AG20443 (cell line): ENCODE measurements at regions not wholly inside any gene's neighbourhood (a gene's known extent, or its start where the extent isn't known, plus 50 kb on each side); places are given as distances from the start of the nearest gene placed in this dataset.

Experiments
- DNase-seq: peaks from one replicate; pipeline ENCODE4 v3.0.0; 2012; ENCODE audit warnings: low spot score, mixed read lengths

DNA sequence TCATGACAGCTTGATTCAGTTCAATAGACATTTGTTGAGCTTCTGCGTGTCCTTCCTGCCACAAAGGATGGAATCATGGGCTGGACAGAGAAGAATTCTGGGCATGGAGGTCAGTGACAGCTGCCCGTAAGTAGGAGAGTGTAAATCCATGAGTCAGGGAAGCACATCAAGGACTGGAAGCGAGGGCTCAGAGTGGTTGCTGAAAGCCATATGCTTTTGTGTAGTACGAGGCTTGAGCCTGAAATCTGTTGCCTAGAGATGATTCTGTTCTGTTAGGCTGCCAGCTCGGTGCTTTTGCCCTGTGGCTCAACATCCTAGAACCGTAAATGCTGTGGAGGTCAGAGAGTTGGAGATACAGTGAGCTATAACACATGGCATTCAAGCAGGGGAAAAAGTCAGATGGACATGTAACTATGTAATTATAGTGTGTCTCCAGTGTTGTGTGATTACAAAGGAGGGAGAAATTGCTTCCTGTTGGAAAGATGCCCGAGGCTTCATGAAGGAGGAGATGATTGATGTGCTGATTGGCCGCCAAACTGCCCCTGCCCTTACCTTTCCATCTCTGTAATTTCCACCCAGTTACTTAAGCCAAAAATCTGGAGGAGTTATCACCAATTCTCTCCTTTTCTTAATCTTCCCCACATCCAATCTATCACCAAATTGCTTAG, 92.8 kb upstream of the CACNA1E start:
- no peak for DNase-seq

DNA sequence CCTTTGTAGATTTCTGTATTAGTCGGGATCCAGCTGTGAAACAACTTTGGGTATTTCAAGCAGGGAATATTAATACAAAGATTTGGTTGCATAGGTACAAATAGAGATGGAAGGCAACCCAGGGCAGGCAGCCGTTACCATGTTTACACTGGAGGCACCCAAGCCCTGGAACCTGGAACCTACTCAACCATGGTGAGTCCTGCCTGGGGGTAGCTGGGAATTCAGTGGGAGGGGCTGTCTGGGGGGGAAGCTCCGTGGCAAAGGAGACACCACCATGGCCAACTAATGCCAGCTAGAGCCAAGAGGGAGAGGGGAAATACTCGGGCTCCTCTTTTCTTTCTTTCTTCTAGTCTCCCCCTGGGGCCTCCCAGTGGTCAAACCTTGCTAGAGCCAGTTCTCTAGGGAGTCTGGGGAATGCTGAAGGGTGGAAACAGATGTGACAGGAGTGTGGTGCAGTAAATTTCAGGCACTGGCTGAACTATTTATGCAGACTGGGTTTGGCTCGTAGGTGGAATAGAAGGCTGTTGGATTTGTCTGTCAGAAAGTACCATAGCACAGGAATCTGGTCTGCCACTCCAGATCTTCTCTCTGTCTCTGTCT, 91.9 kb upstream of the CACNA1E start:
- no peak for DNase-seq

DNA sequence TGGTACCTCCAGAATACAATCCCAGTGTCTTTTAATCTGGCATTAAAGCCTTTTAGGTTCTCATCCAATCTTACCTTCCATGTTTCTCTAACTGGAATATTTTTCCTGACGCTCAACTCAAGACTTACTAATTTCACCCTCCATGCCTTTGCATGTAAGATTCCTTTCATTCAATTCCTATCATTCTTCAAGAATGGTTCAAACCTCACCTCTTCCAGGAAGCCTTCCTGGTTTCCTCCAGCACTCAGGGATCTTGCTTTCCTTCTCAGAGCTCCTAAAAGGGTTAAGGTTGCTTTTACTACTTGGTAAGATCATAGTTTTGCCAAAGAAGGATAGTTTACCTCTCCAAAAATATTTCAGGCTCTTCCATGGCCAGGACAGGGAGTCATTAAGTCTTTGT, 91.2 kb upstream of the CACNA1E start:
- DNase-seq = no peak

DNA sequence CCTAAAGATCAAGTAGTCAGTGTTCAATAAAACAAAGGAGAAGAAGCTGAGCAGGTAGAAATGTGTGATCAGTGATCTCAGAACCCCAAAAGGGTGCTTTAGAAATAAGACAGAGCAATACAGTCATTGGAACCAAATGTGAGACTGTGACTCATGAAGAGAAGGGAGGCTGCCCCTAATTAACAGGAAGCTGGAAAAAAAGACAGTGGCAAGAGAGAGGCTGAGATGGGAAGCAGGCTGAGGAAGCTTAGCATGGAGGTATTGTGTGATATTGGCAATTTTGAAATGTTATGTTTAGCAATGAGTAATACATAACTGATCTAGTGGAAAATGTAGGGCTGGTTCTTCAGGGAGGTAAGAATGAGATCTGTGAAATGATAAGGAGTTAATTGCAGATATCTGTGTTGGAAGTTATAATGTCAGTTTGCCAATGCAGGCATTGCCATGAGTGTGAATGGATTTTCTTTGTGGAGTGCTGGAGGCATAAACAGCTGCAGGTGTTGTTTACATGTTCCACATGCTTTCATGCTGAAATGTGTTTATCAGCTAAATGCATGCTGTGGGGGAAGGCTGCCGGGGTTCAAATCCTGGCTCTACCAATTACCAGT, 90.6 kb upstream of the CACNA1E start:
- DNase-seq = no peak

DNA sequence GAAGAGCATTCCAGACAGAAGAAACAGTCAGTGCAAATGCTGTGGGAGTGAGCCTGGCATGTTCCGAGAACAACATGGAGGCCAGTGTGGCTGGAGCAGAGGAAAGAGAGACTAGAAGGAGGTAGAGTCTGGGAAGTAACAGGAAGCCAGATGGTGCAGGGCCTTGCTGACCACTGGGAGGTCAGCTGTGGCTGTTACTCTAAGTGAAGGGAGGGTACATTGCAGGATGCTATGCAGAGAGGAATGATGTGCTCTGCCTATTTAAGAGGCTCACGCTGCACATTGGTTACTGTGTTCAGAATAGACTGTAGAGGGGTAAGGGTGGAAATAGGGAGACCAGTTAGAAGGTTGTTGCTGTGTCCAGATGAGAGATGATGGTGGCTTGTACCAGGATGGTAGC, 88.6 kb upstream of the CACNA1E start:
- no peak for DNase-seq

DNA sequence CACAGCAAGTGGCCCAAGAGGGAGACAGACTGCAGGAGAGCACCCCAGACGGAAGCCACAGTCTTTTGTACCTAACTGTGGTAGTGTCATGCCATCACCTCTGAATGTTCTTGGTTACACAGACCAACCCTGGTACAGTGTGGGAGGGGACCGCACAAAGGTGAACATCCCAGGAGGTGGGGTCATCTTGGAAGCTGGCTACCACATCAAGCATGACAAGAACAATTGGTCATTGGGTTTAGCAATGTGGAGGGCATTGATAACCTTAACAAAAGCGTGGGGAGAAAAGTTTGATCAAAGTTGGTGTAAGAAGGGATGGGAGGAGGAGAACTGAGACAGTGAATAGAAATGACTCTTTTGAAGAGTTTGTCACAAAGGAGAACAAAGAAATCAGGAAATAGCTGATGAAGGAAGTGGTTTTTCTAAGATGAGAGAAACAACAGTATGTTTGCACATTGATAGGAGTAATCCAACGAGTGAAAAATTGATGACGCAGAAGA, 87.1 kb upstream of the CACNA1E start:
- no peak for DNase-seq

DNA sequence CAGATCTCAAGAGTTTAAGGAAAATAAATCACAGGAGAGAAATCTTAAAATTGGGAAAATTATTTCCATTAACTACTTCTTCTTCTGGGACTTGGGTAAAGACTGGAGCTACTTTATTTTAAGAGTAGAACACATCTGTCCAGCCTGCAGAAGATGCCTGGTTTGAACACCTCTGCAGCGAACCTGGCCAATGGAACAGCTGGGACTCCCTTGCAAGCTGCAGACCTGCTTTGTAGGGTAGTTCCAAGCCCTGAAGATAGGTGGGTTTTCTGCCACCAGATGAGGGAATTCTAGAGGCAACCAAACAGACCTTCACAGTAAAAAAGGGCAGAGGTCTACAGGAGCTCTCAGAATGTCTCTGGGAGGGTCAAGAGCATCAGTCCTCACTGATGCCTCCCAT, 86.5 kb upstream of the CACNA1E start:
- DNase-seq = no peak

DNA sequence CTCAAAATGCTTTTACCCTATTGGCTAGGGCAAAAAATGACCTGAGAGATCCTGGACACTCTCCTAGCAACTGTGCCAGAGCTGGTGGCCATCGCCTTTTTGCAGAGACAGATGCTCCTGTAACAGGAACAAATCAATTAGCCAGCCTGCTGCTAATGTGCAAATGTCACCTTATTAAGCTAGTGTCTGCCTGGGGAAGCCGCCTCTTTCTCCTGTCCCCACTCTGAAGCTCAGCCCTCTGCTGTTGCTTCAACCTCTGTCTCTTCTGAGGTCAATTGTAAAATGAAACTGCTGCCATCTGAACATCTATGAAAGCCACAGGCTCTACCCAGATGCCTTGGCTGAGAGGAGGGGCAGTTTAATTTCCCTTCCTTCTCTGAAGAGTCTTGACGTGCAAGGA, 85.5 kb upstream of the CACNA1E start:
- DNase-seq = no peak

DNA sequence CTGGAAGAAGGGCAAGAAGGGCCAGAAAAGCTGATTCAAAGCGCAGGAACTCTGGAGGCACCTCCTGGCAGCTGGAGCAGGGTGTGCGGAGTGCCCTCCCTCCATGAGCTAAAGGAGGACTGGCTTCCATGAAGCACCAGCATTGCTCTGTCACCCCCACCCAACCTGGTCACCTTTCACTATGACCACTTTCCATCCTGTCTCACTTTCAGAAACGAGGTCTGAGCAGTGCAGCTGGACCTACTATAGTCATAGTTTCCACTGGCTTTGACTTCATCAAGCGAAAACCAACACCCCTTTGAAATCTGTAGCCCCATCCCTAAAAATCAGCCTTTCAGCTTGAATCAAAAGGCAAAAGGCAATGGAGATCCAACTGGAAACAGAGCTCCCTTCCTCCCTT, 84.8 kb upstream of the CACNA1E start:
- no peak for DNase-seq

DNA sequence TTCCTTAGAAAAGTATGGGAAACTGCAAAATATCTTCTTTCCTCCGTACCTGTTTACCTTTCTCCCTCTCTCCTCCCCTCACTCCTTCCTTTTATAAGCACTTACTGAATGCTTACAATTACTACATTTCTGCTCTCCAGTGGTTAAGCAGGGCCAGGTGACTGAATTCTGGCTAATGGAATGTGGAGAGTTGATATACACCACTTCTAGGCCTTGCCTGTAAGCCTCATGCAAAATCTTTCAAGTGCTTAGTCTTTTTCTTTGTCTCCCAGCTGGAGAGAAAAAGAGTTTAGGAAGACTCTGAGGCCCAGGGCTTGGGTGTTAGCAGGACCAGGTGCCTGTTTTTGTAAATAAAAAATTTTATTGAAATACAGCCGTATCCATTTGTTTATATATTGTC, 77.7 kb upstream of the CACNA1E start:
- no peak for DNase-seq

DNA sequence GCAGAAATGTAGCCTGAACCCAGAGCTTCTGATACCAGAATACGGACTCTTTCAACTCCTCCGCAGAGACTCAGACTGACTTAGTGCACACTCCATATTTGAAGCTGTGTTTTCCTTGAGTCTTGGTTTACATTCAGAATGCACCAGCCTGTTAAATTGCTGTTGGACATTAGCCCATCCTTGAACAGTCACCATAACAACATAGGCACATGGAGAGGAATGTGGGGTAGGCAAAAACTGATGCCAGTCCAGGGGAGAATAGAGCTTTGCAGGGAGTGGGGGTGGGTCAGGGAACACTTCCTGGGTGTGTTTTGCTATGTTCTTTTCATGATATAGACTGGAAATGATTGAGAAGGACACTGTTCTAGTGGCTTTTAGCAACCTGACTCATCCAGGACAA, 76.3 kb upstream of the CACNA1E start:
- DNase-seq = no peak

DNA sequence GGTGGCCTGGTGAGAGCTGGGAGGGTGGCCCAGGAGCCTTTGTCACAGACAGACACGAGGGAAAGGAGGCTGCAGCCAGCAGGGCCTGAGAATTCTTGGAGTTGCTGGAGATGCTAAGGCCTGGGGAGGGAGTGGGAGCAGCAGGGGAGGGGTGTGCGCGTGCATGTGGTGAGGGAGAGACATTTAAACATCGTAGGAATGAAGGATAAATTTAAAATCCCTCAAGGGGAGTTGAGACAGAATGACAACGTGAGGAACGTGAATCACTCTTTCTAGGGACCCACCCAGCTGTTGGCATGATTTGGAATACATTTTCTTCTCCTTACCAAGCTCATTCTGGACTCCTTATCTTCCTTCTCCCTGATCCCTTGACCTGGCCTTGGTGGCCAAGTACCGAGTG, 73.3 kb upstream of the CACNA1E start:
- no peak for DNase-seq

DNA sequence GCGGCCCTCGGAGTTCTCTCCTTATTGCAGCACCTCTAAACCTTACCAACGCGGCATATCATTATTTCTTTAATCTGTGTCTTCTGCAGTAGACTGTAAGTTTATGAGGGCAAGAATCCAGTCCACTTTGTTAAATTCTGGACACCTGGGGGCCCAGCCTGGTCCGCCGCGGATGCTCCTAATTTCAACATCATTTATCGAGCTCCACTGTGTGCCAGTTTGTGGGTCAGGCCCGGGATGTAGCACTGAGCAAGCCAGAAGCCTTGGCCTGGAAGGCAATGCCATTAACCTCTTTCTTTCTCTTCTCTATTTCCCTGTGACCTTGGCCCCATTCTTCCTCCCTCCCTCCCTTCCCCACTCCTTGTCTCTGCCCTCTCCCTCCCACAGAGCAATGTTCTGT, 70.6 kb upstream of the CACNA1E start:
- no peak for DNase-seq

DNA sequence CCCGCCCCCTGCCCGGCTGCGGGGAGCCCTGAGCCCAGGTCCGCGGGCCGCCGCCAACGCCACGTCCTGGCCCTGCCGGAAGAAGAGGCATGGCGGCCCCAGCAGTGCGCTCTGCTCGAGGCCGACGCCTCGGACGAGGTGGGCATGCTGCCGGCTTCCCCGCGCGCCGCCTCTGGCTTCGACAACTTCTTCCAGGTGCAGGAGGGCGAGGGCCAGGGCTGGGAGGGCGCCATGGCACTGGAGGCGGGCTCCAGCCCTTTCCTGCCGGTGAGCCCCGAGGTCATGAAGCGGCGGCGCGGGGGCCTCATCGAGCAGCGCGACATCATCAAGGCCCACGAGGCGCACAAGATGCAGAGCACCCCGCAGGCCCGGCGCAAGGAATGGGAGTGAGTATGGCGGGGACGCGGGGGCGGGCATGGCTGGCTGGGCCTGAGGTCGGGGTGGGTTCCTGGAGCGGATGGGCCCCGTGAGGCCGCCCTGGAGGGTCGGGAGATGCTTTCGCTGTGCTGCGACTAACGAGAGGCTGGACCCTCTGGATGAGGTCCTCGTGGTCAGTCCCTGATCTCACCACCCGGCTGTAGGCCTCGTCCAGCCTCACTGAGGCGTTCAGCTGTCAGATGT, 70.0 kb upstream of the CACNA1E start:
- DNase-seq = no peak

DNA sequence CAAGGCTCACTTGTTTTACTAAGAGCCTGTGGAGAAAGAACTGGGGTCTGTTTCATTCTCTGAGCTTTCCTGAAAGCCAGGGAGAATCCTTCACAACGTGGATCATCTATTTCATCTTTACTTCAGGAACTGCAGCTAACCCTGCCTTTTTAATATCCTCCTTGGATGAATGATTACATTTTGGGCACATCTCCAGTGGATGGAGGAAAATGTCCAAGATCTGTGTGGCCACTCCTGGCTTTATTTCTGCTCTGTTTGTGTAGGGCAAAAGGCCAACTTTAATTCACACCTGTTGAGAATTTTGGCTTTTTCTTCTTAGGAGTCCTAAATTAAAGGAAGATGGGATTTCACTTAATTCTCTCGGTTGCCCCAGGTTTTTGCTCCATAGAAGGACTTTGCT, 69.5 kb upstream of the CACNA1E start:
- DNase-seq = no peak

DNA sequence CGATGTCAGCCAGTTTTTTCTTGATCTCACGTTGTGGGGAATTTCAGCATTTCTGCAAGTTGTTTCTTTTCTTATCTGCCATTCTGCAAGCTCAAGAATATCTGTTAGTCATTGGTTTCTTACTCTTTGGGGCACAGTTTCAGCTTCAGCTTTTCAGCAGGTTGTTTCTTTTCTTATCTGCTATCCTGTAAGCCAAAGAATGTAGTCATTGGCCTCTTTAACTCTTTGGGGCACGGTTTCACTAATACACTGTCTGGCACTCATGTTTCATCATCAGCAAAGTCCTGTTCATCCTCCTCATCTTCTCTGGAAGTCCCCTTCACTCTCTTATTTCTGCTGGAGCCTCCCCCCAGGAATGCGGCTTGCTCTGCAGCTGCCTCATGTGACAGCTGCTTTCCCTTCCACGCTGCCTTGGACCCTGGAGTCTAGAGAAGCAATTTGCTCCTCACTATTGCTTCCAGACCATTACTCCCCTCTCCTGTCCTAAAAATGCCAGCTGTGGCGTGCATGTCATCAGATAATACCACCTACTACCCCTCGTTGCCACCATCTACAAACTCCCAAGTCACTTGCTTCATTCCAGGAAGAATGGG, 67.0 kb upstream of the CACNA1E start:
- no peak for DNase-seq

DNA sequence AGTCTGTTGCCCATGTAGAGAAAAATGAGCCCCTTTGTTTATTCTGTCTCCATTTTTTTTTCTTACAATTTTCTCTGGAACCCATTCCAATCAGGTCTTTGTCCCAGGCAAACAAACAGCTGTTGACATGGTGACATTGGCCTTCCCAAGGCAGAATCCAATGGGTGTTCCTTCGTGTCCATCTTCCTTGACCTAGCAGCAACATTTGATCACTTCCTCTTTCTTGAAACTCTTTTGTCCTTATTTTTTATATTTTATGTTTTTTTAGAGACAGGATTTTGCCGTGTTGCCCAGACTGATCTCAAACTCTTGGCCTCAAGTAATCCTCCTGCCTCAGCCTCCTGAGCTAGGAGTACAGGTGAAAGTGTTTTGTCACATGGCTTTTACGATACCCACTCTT, 65.4 kb upstream of the CACNA1E start:
- DNase-seq = no peak

DNA sequence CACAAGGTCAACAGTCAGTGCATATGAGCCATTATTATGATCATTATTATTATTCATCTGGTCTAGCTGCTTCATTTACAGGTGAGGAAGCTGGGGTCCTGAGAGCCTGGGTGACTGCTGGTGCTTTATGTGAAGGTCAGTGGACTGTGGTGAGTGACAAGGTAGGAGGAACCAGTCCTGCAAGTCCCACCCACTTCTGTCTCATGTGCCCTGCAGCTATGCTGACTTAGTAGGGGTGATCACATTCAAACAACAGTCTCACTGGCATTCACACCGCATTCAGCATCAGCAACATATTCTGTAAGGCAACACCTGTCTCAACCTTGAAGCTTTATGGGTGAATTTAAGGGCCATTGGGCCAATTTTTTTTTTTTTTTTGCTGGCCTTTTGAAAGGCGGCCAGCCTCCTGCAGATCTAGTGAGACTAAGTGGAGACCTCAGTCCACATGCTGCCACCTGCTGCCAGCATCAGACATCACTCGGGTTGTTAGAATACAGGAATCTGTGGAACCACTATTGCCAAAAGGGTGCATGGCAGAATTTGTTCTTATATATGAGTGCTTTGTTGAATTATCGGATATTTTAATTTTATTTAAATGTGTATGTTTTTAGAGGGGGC, 59.9 kb upstream of the CACNA1E start:
- peak; percentile 60 for DNase-seq

DNA sequence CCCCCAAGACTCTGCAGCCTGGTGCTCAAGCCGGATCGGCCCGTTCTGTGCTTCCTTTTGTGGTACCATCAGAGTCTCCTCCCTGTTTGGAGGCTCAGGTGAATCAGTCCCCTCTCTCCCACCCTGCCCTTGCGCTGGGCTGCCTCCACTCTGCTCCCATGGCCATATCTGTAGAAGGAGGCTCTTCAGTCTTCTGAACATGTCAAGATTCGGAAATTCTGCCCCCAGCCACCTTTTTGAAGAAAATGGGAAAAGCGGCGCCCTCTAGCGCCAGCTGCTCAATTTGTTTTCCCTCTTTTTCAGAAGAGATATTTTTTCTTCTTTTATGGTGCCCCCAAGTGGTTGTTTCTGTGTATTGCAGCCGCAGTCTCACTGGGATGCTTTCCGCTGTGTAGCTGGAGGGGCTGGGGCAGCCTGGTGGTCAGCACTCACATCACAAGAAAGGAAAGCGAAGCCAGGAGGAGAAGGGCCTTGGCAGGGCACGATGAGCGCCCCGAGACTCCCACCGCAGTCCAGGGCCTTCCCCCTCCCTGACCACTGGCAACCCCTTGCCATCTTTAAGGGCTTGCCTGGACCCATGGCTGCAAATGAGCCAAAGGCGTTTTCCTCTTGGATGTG, 58.4 kb upstream of the CACNA1E start:
- peak; percentile 74 for DNase-seq

DNA sequence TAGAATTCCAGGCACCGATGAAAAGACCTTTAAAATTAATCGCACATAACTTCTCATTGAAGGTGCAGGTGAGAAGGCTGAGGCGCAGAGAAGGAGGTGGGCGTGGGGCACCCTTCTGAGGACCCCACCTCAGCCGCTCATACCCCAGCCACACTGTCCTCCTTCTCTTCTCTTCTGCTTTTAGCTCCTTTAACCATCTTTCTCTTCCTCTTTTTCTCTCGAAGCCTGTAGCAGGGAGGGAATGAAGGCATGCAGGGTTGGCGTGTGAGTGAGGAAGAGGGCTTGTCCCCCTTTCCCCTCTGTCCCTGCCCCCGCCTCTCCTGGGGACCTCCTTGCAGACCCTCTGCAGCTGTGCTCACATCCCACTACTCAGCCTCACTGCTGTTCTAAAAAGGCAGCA, 57.8 kb upstream of the CACNA1E start:
- DNase-seq = no peak

DNA sequence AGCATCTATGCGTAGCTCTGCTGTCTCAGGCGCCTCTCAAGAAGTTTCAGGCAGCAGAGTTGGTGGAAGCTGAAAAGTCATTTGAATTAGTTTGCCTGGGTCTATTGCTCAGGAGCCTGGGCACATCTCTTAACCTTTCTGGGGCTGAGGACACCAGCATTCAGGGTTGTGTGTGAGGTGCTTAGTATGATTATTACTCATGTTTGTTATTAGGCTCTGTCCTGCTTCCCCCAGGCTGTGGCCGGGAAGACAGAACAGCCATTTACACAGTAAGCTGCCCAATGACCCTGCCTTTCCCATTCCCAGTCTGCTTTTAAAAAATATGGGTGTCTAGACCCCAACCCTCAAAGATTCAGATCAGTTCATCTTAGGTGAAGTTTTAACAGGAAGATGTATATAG, 53.9 kb upstream of the CACNA1E start:
- no peak for DNase-seq
